NCI-H1694 (cell line): ENCODE measurements at regions not wholly inside any gene's neighbourhood (a gene's known extent, or its start where the extent isn't known, plus 50 kb on each side); places are given as distances from the start of the nearest gene placed in this dataset.
"Not testable (repeated sequence)": the region's sequence is repeated elsewhere in the genome, so short reads cannot be mapped to it uniquely, and the experiment has no call there.

ENCODE experiments used
- DNase-seq: peaks from one replicate; lab custom pipeline; 2025; lab: John Stamatoyannopoulos, UW

GRCh38 chr11:42992594-42992993 lies 319.2 kb upstream of the API5 start:
- DNase-seq, result no peak

DNA sequence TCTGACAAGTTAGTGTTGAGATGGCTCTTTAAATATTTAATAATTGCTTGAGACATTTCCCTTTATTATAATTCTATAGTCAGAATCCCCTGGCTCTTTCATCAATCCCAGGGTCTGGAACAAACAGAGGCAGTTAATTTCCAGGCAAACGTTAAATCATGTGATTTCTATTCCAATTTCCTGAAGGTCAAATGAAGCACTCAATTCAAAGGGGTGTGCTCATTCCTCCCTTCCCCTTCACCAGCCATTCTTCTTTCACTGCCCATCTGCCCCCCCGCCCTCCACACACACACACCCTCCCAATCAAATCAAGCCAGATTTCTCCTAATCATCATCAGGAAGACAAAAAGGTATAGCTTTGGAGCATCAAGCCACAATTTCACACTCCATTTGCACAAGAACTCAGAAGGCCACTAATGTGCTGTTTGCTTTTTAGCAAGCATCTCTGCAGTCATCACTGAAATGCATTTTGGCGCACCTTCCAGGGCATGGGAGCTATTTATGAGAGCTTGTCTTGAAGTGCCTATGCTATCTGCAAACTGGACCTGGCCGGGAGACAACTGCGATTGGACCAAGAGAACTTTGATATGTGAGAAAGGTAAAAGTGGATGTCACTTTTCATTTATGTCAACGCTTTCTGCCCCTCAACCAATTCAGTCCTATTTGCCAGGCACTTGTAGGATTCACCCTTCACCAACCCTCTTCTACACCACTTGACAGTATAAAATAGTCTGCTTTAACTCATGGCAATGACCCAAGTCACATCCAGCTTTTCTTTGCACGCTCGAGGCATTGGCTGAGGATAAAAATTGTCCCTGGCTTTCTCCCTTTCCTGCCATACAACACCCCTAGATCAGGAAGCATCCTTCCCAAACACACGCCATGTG lies 315.1 kb upstream of the API5 start:
- no peak for DNase-seq

GRCh38 chr11:43004879-43005278 lies 306.9 kb upstream of the API5 start:
- not testable (repeated sequence) for DNase-seq

- no peak for DNase-seq
Observed at GRCh38 chr11:43010042-43010441, 301.8 kb upstream of the API5 start.

GRCh38 chr11:43012606-43013005 lies 299.2 kb upstream of the API5 start:
- DNase-seq, result no peak

GRCh38 chr11:43021466-43021865 lies 290.3 kb upstream of the API5 start:
- DNase-seq, result no peak

- no peak for DNase-seq
Observed at GRCh38 chr11:43034341-43034740, 277.5 kb upstream of the API5 start.

DNA sequence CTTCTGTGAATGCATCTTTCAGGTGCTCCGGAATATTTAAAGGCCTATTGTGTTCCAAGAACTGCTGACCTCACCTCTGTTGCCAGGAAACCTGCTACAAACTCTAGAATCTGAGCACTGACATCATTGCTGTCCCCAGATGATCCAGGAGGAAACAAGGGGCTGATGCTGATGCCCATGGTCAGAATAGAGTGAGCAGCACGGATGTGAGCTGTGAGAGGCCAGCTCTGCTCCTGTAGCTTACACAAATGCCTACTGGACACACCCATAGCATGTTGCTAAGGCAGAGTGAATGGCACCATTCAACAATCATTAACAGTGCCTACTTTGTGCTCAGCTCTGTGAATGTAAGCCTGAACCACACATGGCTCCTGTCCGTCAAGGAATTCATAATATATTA lies 276.7 kb upstream of the API5 start:
- no peak for DNase-seq

DNA sequence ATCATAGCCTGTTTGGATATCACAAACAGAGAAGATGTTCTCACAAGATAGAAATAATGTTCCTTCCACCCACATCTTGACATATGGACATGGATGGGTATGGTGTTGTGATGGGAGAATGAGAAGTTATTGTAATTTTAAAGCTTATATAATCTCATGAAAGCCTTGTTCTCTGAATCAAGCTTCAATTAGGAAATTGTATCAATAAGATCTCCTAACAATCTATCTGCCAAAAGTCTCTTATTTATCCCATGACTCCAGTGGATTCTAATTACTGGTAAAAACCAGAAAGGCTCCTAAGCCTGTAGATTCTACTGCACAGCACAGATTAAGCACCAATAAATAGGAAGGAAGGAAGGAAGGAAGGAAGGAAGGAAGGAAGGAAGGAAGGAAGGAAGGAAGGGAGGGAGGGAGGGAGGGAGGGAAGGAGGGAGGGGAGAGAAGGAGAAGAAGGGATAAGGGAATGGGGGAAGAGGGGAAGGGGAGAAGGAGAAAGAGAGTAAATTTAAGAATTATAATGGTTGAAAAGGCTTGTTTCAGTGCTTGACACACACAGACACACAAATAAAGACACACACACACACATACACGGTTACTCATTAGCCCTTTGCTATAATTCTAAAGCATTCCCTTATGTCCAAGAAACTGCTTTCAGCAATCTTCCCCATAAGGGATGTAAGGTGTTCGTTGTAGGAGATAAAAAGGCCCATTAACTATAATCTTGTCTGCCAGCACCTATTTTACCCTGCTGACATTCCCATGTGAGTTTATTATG lies 258.0 kb upstream of the API5 start:
- DNase-seq, result no peak

- no peak for DNase-seq
Observed at GRCh38 chr11:43067681-43068080, 244.1 kb upstream of the API5 start.

DNA sequence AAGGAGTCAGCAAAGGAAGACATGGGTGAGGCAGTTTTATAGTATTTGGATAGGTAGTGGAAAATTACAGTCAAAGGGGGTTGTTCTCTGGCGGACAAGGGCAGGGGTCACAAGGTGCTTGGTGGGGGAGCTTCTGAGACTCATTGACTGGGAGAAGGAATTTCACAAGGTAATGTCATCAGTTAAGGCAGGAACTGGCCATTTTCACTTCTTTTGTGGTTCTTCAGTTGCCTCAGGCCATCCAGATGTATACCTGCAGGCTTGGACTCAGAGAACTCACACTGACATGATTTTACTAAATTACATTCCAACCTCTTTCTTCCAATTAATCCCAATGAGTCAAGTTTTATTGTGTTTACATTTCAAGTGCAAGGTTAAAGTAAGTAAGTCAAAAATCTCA lies 240.5 kb upstream of the API5 start:
- no peak for DNase-seq

DNA sequence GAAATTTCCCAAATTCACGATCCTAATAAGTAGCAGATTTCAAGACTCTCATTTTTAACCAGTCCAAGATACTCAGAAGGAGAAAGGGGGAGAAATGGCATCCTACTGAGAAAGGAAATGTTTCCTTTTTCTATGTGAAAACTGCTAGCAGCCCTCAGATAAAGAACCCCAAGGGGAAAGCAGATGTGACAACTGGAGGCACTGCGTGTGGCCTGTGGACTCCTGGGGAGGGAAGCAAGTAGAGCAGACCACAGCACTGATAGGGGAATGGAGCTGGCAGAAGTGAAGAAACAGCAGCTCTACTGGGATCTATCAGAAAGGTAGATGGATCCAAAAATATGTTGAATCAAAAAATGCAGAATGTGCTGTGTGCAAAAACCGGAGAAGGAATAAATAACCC lies 239.7 kb upstream of the API5 start:
- no peak for DNase-seq

GRCh38 chr11:43072911-43073310 lies 238.9 kb upstream of the API5 start:
- no peak for DNase-seq

DNA sequence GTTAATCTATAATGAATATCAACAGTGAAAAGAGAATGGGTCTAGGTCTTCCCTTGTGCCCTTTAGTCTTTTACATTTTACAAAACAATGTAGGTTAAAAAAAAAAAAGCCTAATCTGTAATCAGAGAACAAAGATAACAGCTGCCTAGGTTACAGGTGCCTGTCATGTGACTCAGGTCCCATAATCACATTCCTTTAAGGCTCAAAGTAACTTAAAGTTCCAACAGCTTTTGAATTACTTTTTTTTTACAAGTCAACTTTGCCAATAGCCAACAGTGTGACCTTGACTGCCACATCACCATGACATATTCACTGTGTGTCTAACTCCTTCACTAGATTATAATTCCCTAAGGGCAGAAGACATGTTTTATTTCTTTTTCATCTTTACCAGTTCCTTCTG lies 237.0 kb upstream of the API5 start:
- DNase-seq, result no peak

GRCh38 chr11:43101113-43101512 lies 210.7 kb upstream of the API5 start:
- DNase-seq, result no peak

- no peak for DNase-seq
Observed at GRCh38 chr11:43116071-43116470, 195.7 kb upstream of the API5 start.

DNA sequence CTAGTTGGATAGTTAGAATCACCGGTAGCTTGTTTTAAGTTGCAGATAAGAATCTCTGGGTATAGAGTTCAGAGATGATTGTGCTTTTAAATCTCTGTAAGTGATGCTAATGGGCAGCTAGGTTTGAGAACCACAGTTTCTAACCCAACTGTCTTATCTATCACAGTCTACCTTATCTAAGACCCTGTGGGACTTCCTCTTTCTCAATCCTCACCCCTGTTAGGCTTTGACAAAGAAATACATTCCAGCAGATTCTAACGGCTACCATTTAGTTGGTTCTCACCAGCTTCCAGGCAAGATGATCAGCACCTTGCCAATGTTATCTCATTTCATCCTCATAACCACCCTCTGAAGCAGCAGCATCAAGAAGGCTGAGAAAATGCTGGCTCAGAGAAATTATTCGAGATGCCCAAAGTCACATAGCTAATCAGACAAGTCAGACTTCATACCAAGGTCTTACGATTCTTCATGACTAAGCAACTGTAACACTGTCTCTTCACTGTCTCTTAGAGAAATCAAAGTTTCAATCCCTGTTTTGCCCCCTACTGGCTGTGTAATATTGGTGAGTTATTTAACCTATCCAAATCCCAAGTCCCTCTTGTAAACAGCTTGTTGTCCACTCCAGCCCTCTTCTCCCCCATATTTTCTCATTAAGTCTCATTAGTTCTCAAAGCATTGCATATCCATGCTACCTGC lies 192.4 kb upstream of the API5 start:
- DNase-seq, result no peak

DNA sequence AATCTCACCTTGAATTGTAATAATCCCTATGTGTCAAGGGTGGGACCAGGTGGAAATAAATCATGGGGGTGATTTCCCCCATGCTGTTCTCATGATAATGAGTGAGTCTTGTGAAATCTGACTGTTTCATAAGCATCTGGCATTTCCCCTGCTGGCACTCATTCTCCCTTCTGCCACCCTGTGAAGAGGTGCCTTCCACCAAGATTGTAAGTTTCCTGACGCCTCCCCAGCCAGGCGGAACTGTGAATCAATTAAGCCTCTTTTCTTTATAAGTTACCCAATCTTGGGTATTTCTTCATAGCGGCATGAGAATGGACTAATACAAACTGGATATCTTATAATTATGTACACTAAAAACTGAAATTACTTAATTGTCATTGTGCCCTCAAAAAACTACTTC lies 189.2 kb upstream of the API5 start:
- DNase-seq, result no peak

DNA sequence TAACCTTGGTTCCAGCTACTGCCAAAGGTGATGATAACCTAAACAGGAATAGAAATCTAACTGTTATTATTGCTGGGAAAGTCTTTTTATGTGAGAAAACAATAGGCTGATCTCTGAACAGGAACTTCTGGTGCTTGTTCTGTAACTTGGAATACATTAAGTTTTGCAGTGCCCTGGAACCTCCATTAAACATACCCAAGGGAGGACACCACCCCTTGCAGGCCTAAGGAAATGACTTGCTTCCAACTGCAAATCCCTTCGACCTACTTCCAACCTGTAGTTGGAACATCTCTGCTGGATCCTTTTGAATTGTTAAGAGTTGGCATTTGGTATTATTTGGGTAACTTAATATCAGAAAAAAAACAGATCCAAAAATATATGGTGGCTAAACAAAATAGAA lies 188.4 kb upstream of the API5 start:
- no peak for DNase-seq

- no peak for DNase-seq
Observed at GRCh38 chr11:43124272-43124935, 187.4 kb upstream of the API5 start.

DNA sequence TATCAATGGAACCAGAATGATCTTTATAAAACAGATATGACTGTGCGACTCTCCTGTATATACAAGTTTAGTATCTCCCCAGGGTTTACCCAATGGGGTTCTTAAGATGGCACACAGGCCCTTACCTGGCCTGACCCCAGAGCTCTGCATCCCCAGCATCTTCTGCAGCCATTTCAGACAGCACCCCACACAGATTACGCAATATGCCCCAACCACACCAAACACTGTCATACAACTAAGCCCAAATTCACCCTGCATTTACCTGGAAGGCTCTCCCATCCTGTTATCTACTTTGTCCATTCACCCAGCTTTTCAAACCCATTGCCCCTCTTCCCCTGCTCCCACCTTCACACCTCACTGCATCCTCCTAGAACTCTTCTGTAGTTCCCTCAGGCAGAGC lies 182.5 kb upstream of the API5 start:
- DNase-seq, result no peak

- no peak for DNase-seq
Observed at GRCh38 chr11:43130616-43131015, 181.2 kb upstream of the API5 start.
